HUES48 (cell line): ENCODE measurements at regions not wholly inside any gene's neighbourhood (a gene's known extent, or its start where the extent isn't known, plus 50 kb on each side); places are given as distances from the start of the nearest gene placed in this dataset.
"Not testable (repeated sequence)": the region's sequence is repeated elsewhere in the genome, so short reads cannot be mapped to it uniquely, and the experiment has no call there.

Experiments used
- H3K27ac ChIP-seq: one replicate; pipeline ENCODE4 v1.7.0; 2013; ENCODE audit warnings: low read depth, low read length, inconsistent platforms
- H3K27me3 ChIP-seq: 2 replicates; pipeline ENCODE4 v1.6.1; 2013; ENCODE audit warnings: mild to moderate bottlenecking, low read length; ENCODE audit not compliant: control insufficient read depth, insufficient read depth
- H3K36me3 ChIP-seq: 2 replicates; pipeline ENCODE4 v1.6.1; 2013; ENCODE audit warnings: low read length; ENCODE audit not compliant: control insufficient read depth, insufficient read depth
- H3K4me1 ChIP-seq: 2 replicates; pipeline ENCODE4 v1.6.1; 2013; ENCODE audit warnings: mild to moderate bottlenecking, low read length; ENCODE audit not compliant: control insufficient read depth, insufficient read depth
- H3K4me3 ChIP-seq: 2 replicates; pipeline ENCODE4 v1.5.1; 2013; ENCODE audit warnings: mild to moderate bottlenecking, low read depth, low read length
- H3K9ac ChIP-seq: 2 replicates; pipeline ENCODE4 v1.6.1; 2013; ENCODE audit warnings: mild to moderate bottlenecking, low read depth, low read length, moderate library complexity
- H3K9me3 ChIP-seq: 2 replicates; pipeline ENCODE4 v1.6.1; 2013; ENCODE audit warnings: low read length; ENCODE audit not compliant: control insufficient read depth, insufficient read depth

- Histone ChIP-seq H3K27ac (no peak overlapping the region), H3K4me3 (no peak overlapping the region), H3K4me1 (no peaks in the 10 kb centered on the region), H3K36me3 (no peaks in the 10 kb centered on the region), H3K9ac (no peak overlapping the region), H3K27me3 (no peaks in the 10 kb centered on the region), H3K9me3 (peaks cover 15% of the 10 kb centered on the region; the same call in 1 of the 2 replicates)
Observed at GRCh38 chrX:45630078-45630477, 429.4 kb upstream of the DIPK2B start.

DNA sequence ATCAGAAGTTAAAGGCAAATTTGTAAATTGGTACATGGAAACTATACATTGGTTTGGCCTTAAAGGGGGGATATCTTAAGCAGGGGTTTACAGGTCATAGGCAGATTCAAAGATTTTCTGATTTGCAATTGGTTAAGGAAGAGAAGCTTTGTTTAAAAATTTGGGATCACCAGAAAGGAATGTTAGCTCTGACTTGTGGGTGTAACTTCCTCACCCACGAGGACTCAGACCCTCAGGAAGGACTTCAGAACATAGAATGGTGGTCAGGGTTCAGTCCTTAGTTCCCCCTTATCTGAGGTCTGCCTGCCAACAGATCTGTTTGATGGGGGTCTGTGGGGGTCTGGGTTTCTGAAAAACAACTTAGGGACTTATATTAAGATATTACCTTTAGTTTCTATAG is 427.4 kb upstream of the DIPK2B start:
- H3K27me3 ChIP-seq = no peaks in the 10 kb centered on the region
- H3K4me3 ChIP-seq = no peak overlapping the region
- H3K27ac ChIP-seq = no peak overlapping the region
- H3K9ac ChIP-seq = no peak overlapping the region
- H3K9me3 ChIP-seq = peaks cover 14% of the 10 kb centered on the region; the same call in 1 of the 2 replicates
- H3K4me1 ChIP-seq = no peaks in the 10 kb centered on the region; the same call in 1 of the 2 replicates
- no peaks in the 10 kb centered on the region for H3K36me3 ChIP-seq

- Histone ChIP-seq H3K27ac (no peak overlapping the region), H3K9ac (no peak overlapping the region)
Observed at GRCh38 chrX:45623266-45623665, 422.6 kb upstream of the DIPK2B start.

DNA sequence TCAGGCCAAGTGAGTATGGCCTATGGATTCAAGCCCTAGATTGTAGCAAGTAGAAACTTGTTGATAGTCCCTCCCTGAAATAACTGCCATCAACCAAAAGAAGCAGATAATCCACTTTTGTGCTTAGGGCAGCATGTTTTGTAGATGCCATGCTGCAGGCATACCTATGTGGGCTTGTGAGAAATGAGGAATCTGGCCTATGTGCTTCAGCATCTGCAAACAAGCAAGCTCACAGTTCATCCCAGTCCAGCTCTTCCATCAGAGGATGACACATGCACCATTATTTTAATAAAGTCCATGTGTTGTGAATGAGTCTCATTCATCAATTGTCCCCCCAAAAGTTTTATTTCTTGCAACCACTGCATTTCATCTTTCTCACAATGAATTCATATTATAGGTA is 421.9 kb upstream of the DIPK2B start:
- Histone ChIP-seq H3K4me1 (peaks cover 13% of the 10 kb centered on the region), H3K27me3 (no peaks in the 10 kb centered on the region), H3K4me3 (no peak overlapping the region), H3K36me3 (no peaks in the 10 kb centered on the region), H3K9ac (no peak overlapping the region), H3K9me3 (no peaks in the 10 kb centered on the region; the same call in 1 of the 2 replicates), H3K27ac (no peak overlapping the region)

More at GRCh38 chrX:45623266-45623665, 422.6 kb upstream of the DIPK2B start:
- Histone ChIP-seq H3K4me1 (peaks cover 13% of the 10 kb centered on the region), H3K27me3 (no peaks in the 10 kb centered on the region), H3K9me3 (no peaks in the 10 kb centered on the region), H3K4me3 (no peak overlapping the region), H3K36me3 (no peaks in the 10 kb centered on the region)

DNA sequence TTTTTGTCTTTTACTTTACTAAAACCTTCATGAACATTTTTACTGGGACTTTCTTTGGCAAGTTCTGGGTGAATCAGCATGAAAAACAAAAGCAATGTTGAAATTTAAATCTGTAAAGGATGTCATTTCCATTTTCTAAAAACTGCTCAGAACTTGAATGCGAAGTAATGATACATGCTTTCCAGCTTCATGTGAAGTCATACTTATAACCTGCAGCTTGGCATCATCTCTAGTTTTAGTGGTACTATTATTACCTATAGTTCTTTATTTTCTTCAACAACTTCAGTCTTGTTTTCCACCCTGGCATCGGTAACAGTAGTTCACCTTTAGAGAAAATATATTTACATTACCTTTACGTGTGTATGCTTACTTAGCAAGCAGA is 421.4 kb upstream of the DIPK2B start:
- H3K4me3 ChIP-seq = no peak overlapping the region
- H3K9ac ChIP-seq = no peak overlapping the region
- H3K36me3 ChIP-seq = no peaks in the 10 kb centered on the region
- no peaks in the 10 kb centered on the region; the same call in 1 of the 2 replicates for H3K9me3 ChIP-seq
- no peak overlapping the region for H3K27ac ChIP-seq
- no peaks in the 10 kb centered on the region for H3K27me3 ChIP-seq
- H3K4me1 ChIP-seq = peaks cover 13% of the 10 kb centered on the region

GRCh38 chrX:45621376-45622041 is 420.8 kb upstream of the DIPK2B start:
- Histone ChIP-seq H3K27ac (no peak overlapping the region), H3K36me3 (no peaks in the 10 kb centered on the region), H3K9me3 (no peaks in the 10 kb centered on the region; the same call in 1 of the 2 replicates), H3K9ac (no peak overlapping the region), H3K27me3 (no peaks in the 10 kb centered on the region), H3K4me3 (no peak overlapping the region), H3K4me1 (peaks cover 13% of the 10 kb centered on the region)

DNA sequence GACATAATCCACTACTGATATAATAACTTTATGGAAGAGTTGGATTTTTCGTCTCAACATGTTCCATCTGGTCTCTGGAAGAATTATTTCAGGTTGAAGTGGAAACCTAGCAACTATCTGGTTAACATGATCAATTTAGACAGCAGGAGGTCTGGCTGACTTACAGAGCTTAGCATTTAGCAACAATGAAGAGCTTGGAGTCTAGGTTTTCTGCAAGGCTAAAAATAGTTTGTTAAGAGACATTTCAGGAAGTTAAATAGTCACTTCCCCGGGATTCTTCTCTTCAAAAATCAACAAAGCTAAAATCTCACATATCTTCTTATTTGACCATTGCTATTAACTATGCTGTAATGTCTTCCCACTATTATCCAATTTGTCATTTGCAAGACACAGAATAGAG is 418.6 kb upstream of the DIPK2B start:
- Histone ChIP-seq H3K27ac (no peak overlapping the region), H3K9ac (no peak overlapping the region), H3K9me3 (peaks cover 6% of the 10 kb centered on the region; the same call in 1 of the 2 replicates)

GRCh38 chrX:45615591-45615990 is 414.9 kb upstream of the DIPK2B start:
- H3K27ac ChIP-seq, H3K27me3 ChIP-seq, H3K4me3 ChIP-seq, H3K9ac ChIP-seq, H3K36me3 ChIP-seq, H3K4me1 ChIP-seq: not testable (repeated sequence)
- H3K9me3 ChIP-seq = peaks cover 12% of the 10 kb centered on the region; the same call in 1 of the 2 replicates

More for the DNA sequence above, 418.6 kb upstream of the DIPK2B start:
- H3K36me3 ChIP-seq = no peaks in the 10 kb centered on the region
- no peak overlapping the region for H3K4me3 ChIP-seq
- peaks cover 13% of the 10 kb centered on the region for H3K4me1 ChIP-seq
- H3K27me3 ChIP-seq = no peaks in the 10 kb centered on the region

DNA sequence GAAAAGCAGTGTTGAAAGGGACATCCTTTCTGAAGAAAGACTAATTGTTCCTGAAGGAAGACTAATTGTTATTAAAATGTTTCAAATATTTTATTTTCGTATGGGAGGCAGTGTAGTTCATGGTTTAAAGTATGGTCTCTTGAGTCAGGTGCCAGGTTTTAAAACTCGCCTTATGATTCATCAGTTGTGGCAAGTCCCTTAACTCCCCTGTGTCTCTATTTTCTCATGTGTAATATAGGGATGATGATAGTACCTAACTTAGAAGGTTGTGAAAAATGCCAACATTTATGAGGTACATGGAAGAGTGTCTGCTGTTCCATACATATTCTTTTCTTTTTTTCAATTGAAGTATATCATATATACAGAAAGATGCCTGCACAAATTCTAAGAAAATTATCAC is 414.2 kb upstream of the DIPK2B start:
- Histone ChIP-seq H3K27me3 (no peaks in the 10 kb centered on the region), H3K4me1 (no peaks in the 10 kb centered on the region), H3K4me3 (no peak overlapping the region), H3K36me3 (no peaks in the 10 kb centered on the region), H3K9me3 (peaks cover 12% of the 10 kb centered on the region; the same call in 1 of the 2 replicates), H3K27ac (no peak overlapping the region), H3K9ac (no peak overlapping the region)

DNA sequence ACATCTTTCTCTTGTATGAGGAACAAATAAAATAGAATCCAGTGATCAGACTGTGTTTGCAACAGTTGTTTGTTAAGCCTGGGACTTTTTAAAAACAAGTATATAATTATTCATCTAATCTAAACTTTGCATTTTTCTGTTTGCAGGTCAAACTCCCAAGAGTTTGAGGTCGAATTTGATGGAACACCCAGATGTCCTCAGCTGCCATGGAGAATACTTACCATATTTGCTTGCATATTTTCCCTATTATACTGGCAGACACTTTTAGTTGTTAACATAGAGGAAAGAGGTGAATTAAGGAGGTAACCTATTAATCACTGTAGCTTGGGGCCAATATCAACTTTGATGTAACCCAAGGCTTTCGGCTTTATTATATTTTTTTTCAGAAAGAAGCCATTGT is 401.5 kb upstream of the DIPK2B start:
- H3K9me3 ChIP-seq = 0 out of 2 replicates have a peak, but pooled peaks cover 2% of the 10 kb centered on the region
- no peak overlapping the region for H3K4me3 ChIP-seq
- H3K27me3 ChIP-seq = no peaks in the 10 kb centered on the region
- peaks cover 33% of the 10 kb centered on the region for H3K4me1 ChIP-seq
- H3K9ac ChIP-seq = no peak overlapping the region
- H3K36me3 ChIP-seq = no peaks in the 10 kb centered on the region
- no peak overlapping the region for H3K27ac ChIP-seq

DNA sequence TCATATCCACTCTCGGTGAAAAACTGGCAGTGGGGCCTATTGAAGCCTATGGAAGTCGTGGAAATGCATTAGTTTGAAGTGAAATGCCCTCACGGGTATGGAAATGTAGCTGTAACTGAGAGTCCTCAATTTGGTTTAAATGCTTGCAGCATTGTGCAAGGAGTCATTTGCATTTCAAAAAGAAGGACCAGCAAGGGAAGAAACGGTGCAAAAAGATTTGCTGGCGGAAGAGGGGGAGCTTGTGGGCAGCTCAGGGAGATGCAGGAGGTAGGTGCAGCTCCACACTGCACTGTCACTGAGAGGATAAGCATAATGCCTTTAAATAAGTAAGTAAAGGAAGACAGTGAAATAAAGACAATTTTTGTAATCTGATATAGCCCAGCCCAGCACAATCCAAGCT is 400.4 kb upstream of the DIPK2B start:
- 0 out of 2 replicates have a peak, but pooled peaks cover 2% of the 10 kb centered on the region for H3K9me3 ChIP-seq
- peaks cover 33% of the 10 kb centered on the region for H3K4me1 ChIP-seq
- no peak overlapping the region for H3K9ac ChIP-seq
- no peaks in the 10 kb centered on the region for H3K36me3 ChIP-seq
- H3K27me3 ChIP-seq = no peaks in the 10 kb centered on the region
- H3K4me3 ChIP-seq = no peak overlapping the region
- H3K27ac ChIP-seq = no peak overlapping the region
